ENCODE measurements at regions not wholly inside any gene's neighbourhood (a gene's known extent, or its start where the extent isn't known, plus 50 kb on each side); places are given as distances from the start of the nearest gene placed in this dataset.

GRCh38 chr1:201612645-201613044 is 73.7 kb downstream of the NAV1 start:
- no peak for DNase-seq

GRCh38 chr1:201614262-201615015 is 75.5 kb downstream of the NAV1 start:
- no peak for DNase-seq

DNA sequence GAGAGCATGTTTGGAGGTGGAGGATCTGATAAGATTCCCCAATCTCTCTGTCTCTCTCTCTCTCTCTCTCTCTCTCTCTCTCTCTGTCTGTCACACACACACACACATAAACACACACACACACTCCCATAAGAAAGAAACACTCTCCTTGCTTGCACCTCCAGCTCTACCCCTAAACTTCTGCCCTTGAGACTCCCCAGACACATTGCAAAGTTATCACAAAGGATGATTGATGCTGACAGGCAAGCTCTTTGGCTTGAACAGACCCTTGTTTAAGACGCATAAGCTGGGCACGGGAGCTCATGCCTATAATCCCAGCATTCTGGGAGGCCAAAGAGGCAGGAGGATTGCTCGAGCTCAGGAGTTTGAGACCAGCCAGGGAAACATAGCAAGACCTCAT is 78.2 kb downstream of the NAV1 start:
- DNase-seq = no peak

- no peak for DNase-seq
Measured at GRCh38 chr1:201618389-201618788, 79.5 kb downstream of the NAV1 start.

DNA sequence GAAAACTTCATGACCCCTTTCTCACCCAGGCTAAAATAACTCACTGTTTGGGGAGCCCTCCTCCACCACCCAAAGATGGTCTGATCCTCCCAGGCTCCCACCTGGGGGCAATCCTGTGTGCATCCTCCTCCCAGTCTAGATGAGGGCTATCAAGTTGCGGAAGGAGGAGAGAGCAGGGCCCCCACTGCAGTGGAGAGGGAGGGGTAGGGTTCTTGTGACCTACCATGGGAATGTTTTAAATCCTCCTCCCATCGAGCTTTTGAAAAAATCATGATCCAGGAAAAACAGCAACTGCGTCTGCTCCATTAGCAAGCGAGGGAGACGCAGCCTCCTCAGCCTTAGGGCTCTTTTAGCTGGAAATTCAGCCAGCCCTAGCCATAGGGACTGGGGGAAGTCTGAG is 80.0 kb downstream of the NAV1 start:
- DNase-seq = no peak

GRCh38 chr1:201619513-201619912 is 80.6 kb downstream of the NAV1 start:
- DNase-seq = no peak

- no peak for DNase-seq
Measured at GRCh38 chr1:201622353-201622752, 83.4 kb downstream of the NAV1 start.

- DNase-seq = no peak
Measured at GRCh38 chr1:201622824-201623223, 83.9 kb downstream of the NAV1 start.

GRCh38 chr1:201624741-201625225 is 85.9 kb downstream of the NAV1 start:
- no peak for DNase-seq

- DNase-seq = no peak
Measured at GRCh38 chr1:201625226-201625761, 86.4 kb downstream of the NAV1 start.

GRCh38 chr1:201625851-201626251 is 86.9 kb downstream of the NAV1 start:
- DNase-seq = peak in 1 of 14 donors; percentile 50

DNA sequence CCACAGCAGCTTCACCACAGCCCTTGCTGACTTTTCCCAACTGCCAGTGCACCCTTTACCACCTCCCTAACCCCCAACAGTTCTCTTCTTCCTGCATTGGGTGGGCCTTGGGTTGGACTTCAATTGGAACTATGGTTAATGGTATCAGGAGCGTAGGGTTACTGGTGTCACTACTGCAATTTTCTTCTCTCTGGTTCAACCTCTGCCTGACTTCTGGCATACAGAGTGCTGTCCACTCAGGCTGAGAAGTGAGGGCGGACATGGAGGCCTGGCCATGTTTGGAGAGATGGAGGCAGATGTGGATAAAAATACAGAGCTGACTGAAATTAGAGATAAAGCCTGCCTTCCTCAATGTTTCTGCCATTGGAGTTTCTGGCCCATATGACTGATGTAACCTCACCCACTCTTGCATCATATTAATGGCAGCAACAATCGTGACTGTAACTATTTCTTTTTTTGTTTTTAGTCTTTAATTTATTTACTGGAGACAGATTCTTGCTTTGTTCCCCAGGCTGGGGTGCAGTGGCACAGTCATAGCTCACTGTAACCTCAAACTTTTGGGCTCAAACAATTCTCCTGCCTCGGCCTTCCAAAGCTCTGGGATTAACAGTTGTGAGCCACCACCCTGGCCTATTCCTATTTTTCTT is 87.8 kb downstream of the NAV1 start:
- DNase-seq = no peak

- peak in 1 of 14 donors; percentile 26 for DNase-seq
Measured at GRCh38 chr1:201628490-201628889, 89.6 kb downstream of the NAV1 start.

GRCh38 chr1:201630582-201630981 is 91.7 kb downstream of the NAV1 start:
- DNase-seq = no peak

- DNase-seq = no peak
Measured at GRCh38 chr1:201631037-201631436, 92.1 kb downstream of the NAV1 start.

GRCh38 chr1:201632364-201632952 is 93.5 kb downstream of the NAV1 start:
- DNase-seq = no peak

- DNase-seq = peak in 1 of 14 donors; percentile 31
Measured at GRCh38 chr1:201633297-201633696, 94.4 kb downstream of the NAV1 start.

DNA sequence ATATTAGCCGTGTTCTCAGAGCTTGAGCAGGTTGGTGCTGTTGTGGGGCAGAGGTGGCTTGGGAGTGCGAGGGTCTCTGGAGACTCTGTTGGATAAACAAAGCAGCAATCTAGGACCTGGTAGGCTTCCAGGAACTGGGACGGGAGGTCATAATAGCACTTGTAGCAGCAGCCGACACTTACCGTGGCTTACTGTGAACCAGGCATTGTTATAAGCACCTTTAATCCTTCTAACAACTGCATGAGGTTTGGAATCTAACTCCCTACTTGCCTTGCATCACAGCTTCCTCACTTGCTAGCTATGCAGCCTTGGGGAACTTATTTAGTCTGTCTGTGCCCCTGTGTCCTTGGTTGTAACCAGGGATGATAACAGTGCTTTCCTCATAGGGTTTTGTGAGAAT is 94.9 kb downstream of the NAV1 start:
- no peak for DNase-seq

DNA sequence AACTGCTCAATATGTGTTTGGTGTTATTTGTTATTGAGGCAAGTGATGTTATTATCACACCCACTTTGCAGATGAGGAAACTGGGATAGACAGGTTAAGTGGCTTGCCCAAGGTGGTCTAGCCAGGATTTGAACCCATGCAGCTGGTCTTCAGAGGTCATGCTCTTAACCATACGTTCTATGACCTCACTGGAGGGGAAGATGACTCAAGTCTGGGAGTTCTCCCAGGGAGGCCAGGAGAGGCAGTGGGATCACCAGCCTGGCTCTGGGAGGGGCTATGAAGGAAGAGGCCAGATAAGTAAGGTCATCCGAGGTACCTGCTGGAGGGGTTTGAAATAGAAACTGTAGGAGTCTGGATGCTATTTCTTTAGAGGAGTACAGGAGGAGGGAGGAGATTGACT is 95.3 kb downstream of the NAV1 start:
- DNase-seq = no peak

GRCh38 chr1:201636097-201636496 is 97.2 kb downstream of the NAV1 start:
- DNase-seq = no peak

DNA sequence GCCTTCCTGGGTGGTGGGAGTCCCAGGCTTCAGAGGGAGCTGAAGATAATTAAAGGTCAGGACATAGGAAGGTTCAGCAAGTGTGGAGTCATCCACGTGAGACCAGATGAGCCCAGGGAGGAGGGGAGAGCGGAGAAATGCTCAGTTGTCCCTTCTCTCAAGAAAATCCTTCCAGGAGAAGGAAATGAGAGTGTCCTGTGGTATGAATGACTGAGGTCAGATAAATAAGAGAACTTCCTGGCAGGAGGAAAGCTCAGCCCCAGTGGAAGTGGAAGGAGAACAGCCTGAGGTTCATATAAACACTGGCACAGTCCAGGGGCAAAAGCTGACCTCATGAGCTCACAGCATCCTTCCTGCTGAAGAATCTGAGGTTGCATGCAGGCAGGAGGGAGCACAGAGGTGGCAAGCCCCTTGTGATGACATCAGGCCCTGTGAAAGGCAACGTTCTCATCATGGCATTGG is 97.6 kb downstream of the NAV1 start:
- DNase-seq = no peak

- DNase-seq = no peak
Measured at GRCh38 chr1:201637282-201638079, 98.6 kb downstream of the NAV1 start.

Measured in C1 segment of cervical spinal cord (tissue), 14 donors.